COLO829 (cell line): ENCODE measurements at regions not wholly inside any gene's neighbourhood (a gene's known extent, or its start where the extent isn't known, plus 50 kb on each side); places are given as distances from the start of the nearest gene placed in this dataset.
"Not testable (repeated sequence)": the region's sequence is repeated elsewhere in the genome, so short reads cannot be mapped to it uniquely, and the experiment has no call there.

Experiments used
- DNase-seq: peaks from one replicate; pipeline ENCODE4 v3.0.0; 2012; ENCODE audit warnings: low spot score

GRCh38 chr1:234842726-234843641 lies 233.0 kb upstream of the IRF2BP2 start:
- no peak for DNase-seq

GRCh38 chr1:234841710-234842231 lies 231.8 kb upstream of the IRF2BP2 start:
- no peak for DNase-seq

DNA sequence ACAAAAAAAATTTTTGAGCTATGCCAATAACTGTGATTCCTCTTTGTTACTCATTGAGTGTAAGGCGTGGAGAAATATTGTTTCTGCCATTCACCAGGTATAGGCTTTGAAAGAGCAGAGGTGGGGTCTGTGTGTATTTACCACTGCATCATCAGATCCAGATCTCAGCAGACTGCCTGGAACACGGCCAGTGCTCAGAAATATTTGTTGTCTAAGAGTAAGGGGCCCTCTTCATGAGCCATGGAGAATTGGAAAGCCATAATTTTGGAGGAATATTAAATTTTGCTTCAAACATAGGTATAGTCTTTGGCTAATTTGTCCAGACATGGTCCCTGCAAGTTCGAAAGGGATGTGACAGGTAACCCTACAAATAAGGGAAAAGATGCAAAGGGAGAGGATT lies 231.3 kb upstream of the IRF2BP2 start:
- DNase-seq: no peak

GRCh38 chr1:234840843-234841242 lies 230.9 kb upstream of the IRF2BP2 start:
- no peak for DNase-seq

GRCh38 chr1:234840253-234840652 lies 230.3 kb upstream of the IRF2BP2 start:
- DNase-seq: no peak

DNA sequence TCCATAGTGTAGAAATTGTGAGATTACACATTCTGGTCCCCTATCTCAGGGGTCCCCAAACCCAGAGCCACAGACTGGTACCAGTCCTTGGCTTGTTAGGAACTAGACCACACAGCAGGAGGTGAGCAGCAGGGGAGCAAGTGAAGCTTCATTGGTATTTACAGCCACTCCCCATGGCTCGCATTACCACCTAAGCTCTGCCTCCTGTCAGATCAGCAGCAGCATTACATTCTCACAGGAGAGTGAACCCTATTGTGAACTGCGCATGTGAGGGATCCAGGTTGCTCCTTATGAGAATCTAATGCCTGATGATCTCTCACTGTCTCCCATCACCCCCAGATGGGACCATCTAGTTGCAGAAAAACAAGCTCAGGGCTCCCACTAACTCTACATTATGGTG lies 229.7 kb upstream of the IRF2BP2 start:
- no peak for DNase-seq

- DNase-seq: no peak
These were observed 228.8 kb upstream of the IRF2BP2 start for GRCh38 chr1:234838820-234839219.

- DNase-seq: no peak
These were observed 228.2 kb upstream of the IRF2BP2 start for GRCh38 chr1:234838182-234838581.

- DNase-seq: no peak
These were observed 227.7 kb upstream of the IRF2BP2 start for GRCh38 chr1:234837713-234838112.

DNA sequence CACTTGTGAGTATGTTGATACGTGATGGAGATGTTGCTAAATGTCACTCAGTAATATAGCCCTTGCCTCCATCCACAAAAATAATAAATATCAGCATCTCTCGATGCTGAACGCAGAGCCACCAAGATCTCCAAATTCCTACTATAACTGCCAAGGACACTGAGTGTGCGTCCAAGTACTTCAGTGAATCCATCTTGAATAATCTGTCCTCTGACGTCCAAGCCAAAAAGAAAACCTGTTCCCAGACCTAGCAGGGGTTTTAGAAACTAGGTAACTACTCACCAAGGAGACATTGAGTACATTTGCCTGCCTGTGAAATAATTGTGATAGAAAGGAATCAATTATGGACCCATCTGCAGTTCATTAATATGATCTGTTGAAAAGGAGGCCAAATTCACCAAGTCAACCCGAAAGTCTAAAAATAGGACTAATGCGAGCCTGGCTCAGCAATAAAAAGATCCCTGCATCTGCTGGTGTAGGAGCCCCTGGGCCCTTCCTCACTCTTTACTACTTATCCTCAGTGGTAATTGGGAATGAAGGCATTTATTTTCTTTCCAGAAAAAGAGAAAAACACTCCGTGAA lies 226.9 kb upstream of the IRF2BP2 start:
- DNase-seq: no peak

GRCh38 chr1:234836045-234836681 lies 226.2 kb upstream of the IRF2BP2 start:
- no peak for DNase-seq

DNA sequence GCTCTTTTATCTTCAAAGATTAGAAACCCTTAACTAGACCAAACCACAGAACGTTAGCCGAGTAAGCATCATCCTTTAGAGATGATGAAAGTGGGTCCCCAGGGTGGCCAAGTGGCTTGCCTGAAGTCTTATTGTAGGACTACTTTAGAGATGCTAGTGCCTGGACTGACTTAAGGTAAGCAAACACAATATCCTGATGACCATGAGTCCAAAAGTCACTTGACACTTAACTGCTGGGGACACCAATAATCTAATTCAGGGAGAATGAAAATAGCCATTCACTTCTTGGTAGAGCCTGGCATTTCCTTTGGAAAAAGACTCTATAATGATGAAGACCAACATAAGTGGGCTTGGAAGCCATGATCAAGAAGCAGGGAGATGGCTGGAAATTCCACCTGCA lies 225.3 kb upstream of the IRF2BP2 start:
- no peak for DNase-seq

- DNase-seq: no peak
These were observed 223.7 kb upstream of the IRF2BP2 start for GRCh38 chr1:234833646-234834045.

GRCh38 chr1:234833118-234833517 lies 223.1 kb upstream of the IRF2BP2 start:
- no peak for DNase-seq

DNA sequence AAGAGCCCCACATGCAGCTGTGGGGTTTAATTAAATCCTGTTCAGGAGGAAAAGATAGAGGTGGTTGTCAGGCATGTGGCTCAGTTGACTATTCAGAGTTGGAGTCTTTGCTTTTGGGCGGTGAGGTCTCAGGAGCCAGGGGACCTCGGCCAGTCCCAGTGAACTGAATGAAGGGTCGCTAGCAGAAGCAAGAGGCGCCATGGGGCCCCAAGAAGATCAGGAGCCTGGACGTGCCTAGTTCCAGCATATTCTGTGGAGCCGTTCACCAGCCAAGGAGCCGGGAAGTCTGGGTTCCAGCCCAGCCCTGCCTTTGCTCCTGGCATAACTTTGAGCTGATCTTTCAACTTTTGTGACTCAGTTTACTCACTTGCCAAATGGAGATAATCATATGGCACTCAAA lies 217.7 kb upstream of the IRF2BP2 start:
- DNase-seq: no peak

DNA sequence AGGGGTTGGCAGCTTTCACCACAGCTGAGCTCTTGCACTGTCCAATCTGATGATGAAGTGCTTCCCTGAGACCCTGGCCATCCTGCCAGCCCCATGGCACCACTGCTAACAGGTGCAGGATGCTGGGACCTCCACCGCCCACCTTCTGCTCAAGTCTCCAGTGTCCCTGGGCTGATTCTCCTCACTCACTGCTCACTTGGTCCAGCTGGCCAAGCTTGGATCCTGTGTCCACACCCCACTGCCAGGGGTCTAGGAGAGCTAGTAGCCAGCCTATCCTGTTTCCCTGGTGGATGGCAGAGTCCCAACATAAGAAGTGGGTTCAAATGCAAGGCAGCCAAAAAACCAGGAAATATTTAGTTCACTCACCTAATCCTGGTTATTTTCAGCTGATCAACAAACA lies 217.2 kb upstream of the IRF2BP2 start:
- no peak for DNase-seq

DNA sequence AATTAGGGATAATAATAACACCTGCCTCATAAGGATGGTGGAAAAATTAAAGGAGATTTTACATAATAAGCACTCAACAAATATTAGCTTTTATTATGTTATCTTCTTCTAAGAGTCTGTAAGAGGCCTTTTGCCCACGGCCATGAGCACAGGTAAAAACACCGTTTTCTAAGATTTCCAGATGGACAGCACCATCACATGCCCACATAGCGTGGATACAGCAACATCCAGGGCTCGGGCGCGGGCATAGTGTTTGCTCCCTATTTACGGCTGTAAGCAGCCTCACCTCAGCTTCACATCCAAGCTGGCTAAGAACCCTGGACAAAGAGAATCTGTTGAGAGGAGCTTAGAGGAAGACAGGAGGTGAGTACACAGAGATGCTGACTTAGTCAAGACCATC lies 216.4 kb upstream of the IRF2BP2 start:
- no peak for DNase-seq

- no peak for DNase-seq
These were observed 215.7 kb upstream of the IRF2BP2 start for GRCh38 chr1:234825498-234826165.

- DNase-seq: not testable (repeated sequence)
These were observed 214.9 kb upstream of the IRF2BP2 start for GRCh38 chr1:234824836-234825235.

DNA sequence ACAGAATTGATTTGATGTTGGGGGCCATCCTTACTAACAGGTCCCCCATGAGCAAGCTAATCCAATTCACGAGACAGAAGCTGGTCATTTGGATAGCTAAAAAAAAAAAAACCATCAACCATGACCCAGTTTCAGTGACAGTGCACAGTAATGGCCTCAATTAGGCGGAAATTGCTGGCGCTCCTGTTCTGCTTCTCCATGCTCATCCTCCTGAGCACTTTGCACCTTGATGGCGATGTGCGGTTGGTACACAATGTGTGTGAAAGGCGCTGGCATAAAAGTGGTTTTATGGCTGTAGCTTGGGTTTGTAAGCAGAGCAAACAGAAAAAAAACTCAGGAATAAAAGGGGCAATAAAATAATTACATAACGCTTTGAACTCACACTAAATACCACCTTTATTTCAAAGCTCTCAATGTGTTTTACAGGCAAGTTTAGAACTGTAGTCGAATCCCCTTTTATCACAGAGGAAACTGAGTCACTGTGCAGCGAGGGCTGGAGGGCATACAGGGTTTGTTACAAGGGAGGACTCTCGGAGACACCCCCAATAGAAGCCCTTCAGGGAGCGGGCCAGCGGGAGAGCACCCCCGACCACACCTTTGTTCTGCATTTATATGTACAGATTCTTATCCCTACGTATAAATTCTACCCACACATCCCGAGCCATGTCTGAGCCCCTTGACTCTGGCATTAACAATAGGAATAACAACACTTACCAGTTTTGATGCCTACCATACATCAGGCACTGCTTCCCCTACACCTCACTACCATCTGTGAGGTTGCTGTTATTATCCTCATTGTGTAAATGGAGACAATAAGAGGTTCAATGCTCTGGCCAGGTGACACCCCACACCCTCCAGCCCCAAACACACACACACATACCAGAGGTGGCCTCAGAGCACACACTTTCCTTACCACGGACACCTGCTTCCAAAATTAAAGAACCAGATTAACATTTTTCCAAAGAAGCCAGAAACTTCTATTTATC lies 213.5 kb upstream of the IRF2BP2 start:
- DNase-seq: no peak

DNA sequence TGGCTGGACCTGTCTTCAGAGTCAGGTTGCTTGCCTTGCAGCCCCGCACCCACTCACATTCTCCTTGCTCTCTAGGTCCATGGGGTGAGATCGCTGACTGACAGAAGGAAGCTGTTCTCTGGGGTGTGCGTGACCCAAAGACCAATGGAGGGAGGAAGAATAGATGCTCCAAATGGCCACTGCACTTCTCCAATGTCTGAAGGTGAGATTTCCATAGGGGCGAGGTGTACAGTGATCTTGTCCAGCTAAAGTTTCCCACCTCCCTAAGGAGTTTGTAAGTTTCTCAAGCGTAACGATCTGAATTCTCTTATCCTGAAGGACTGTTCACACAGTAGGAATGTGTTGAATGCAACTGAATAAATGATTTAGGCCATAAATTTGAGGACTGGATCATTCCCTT lies 211.9 kb upstream of the IRF2BP2 start:
- no peak for DNase-seq
